ENCODE measurements at regions not wholly inside any gene's neighbourhood (a gene's known extent, or its start where the extent isn't known, plus 50 kb on each side); places are given as distances from the start of the nearest gene placed in this dataset.
"Not testable (repeated sequence)": the region's sequence is repeated elsewhere in the genome, so short reads cannot be mapped to it uniquely, and the experiment has no call there.

- TF ChIP-seq HDAC6 (IDR thresholded peaks at IDR 0.05; ENCODE audit: low read depth, low read length); CTCF (IDR thresholded peaks at IDR 0.05; ENCODE audit: control extremely low read depth in 1 of 3, insufficient read depth in 1 of 3, low read depth in 1 of 3, low read length in 3 of 3); RAD21 (IDR thresholded peaks at IDR 0.05 in 1 of 2, conservative IDR thresholded peaks at IDR 0.05 in 1 of 2; ENCODE audit: low read depth in 2 of 2, low read length in 2 of 2): not testable (repeated sequence)
These were observed 313.7 kb upstream of the MYT1L start for GRCh38 chr2:2644751-2645150.

Data from H1 (cell line).